ENCODE measurements at regions not wholly inside any gene's neighbourhood (a gene's known extent, or its start where the extent isn't known, plus 50 kb on each side); places are given as distances from the start of the nearest gene placed in this dataset.

DNA sequence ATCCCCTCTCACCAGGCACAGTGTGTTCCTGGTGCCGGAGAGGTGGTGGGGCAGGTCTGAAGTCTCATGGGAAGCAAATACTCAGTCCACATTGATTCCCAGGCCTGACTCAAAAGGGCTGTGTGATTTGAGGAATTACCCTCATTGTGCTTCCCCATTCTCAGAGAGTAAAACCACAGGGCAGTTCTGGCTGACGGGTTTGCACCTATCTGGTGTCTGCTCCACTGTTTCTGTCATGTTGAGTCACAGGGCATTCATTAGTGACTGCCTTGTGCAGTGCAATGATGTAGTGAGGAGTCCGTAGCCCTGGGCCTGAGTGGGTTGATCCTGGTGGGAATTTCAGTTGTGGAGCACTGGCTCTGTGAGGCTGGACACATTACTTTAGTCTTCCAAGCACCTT is 85.2 kb upstream of the ARHGAP20 start:
- TF ChIP-seq, protein P1, sequence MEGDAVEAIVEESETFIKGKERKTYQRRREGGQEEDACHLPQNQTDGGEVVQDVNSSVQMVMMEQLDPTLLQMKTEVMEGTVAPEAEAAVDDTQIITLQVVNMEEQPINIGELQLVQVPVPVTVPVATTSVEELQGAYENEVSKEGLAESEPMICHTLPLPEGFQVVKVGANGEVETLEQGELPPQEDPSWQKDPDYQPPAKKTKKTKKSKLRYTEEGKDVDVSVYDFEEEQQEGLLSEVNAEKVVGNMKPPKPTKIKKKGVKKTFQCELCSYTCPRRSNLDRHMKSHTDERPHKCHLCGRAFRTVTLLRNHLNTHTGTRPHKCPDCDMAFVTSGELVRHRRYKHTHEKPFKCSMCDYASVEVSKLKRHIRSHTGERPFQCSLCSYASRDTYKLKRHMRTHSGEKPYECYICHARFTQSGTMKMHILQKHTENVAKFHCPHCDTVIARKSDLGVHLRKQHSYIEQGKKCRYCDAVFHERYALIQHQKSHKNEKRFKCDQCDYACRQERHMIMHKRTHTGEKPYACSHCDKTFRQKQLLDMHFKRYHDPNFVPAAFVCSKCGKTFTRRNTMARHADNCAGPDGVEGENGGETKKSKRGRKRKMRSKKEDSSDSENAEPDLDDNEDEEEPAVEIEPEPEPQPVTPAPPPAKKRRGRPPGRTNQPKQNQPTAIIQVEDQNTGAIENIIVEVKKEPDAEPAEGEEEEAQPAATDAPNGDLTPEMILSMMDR (IDR thresholded peaks at IDR 0.05): no peak
- TF ChIP-seq POLR2A (IDR thresholded peaks at IDR 0.05): no peak
